G401 (cell line): ENCODE measurements at regions not wholly inside any gene's neighbourhood (a gene's known extent, or its start where the extent isn't known, plus 50 kb on each side); places are given as distances from the start of the nearest gene placed in this dataset.

Source experiments
- DNase-seq: peaks from one replicate; pipeline ENCODE4 v3.0.0-alpha.2; 2015; ENCODE audit warnings: low spot score
- in situ Hi-C: cut with HindIII; loops from 2 replicates; pipeline ENCODE4 v1.10.0; 2016; ENCODE audit warnings: low sequenced_read_pairs, mixed read lengths

DNA sequence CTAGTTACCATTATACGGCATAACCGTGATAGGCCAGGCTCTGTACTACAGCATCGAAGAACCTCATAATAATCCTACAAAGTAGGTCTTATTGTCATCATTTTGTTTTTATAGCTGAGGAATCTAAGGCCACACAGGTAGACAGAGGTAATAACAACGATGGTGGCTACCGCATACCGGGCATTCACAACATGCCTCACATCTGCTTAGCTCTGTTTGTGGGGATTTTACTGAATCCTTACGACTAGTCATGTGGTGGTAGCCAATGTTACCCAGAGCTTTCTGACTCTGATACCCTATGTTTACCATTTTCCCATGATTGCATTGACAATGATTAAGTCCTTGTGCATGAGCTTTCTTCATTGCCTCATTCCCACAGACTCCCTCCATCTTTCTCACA, 269.4 kb downstream of the TCF7L2 start:
- no peak for DNase-seq
- in situ Hi-C loops: no loop called here

DNA sequence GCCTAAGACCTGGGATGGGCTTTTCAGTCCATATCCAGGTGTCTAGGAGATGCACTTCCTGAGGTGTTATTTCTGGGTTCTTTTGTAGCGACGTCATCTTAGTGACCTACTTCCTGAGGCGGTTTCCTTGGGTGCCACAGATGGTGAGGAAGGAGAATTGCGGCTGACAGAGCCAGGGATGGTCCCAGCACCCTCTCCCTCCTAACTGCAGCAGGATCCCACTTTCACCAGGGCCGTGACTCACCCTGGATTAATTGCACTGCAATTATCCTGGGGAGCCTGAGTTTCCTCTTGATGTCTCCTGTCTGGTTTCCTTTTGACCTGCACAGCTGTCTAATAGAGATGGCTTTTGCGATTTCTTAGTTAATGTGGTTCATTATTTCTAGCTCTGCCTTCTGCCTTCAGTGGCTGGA, 271.7 kb downstream of the TCF7L2 start:
- no peak for DNase-seq
- in situ Hi-C loops: no loop called here

DNA sequence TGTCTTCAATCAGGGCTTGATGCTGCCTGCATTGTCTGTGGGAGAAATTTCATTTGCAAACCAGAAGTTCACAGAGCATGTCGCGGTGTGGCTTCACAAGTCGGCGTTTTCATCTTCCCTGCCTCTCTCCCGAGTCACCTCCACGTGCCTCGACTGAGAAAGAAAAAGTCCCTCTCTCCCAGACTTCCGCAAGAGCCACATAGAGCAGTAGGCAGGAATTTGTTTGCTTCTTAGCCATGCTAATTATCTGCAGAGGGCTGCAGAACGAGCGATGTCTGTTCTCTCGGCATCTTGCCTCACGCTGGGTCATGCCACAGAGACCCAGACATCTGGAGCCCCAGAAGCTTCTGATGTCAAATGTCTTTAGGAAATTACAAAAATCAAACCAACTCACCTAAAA, 272.2 kb downstream of the TCF7L2 start:
- no peak for DNase-seq

DNA sequence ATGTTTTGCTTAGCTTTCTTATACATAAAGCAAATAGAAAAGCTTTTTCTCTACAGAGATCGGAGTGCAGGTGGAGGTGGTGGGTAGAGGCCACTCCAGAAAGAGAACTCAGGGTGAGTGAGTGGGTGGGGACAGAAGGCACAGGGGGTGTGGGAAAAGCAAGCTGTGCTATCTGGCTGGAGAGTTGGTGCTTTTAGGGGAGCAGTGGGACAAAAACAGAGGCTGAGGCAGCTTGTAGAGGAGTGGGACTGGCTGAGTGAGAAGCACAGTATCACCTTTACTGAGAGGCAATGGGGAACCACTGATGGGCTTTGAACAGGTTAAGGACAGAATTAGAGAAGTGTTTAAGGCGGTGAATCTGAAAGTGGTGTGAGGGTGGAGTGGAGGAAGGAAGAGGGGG, 275.3 kb downstream of the TCF7L2 start:
- in situ Hi-C loops: no loop called here

More for the DNA sequence above, 272.2 kb downstream of the TCF7L2 start:
- in situ Hi-C loops: no loop called here

DNA sequence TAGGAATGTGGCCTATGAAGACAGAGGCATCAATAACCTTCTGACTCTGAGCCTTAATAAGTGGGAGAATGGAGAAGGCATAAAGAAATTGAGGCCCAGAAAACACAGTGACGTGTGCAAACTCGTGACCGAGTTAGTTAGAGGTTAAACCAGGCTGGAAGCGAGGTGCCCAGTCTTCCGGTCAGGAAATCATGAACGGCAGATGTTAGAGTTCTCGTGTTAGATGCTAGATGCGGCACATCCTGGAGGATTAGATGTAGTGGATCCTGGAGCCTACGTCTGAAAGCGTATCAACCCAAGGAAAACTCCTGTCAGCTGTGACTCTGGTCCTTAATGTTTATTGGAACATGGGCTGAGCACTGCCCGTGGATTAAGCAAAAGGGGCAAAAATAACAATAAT, 275.9 kb downstream of the TCF7L2 start:
- no peak for DNase-seq
- in situ Hi-C loops: no loop called here

More for the DNA sequence above, 275.3 kb downstream of the TCF7L2 start:
- no peak for DNase-seq

DNA sequence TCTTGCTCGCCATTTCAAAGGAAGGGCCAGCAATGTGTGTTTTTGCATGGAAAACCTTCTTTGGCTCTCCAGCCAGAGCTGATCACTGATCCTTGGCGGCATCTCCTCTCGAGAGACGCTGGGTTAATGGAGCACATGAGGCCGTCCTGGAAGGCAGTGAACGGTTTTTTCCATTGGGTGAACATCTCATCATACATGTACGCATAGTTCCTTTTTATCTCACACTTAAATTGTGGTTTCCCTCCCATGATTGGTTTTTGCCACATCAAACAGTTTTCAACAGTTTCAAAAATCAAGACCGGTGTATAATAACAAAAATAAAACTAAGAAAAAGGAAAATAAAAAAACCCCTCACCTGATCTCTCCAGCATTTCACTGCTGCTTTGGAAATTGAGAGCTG, 276.4 kb downstream of the TCF7L2 start:
- no peak for DNase-seq
- in situ Hi-C loops: no loop called here

DNA sequence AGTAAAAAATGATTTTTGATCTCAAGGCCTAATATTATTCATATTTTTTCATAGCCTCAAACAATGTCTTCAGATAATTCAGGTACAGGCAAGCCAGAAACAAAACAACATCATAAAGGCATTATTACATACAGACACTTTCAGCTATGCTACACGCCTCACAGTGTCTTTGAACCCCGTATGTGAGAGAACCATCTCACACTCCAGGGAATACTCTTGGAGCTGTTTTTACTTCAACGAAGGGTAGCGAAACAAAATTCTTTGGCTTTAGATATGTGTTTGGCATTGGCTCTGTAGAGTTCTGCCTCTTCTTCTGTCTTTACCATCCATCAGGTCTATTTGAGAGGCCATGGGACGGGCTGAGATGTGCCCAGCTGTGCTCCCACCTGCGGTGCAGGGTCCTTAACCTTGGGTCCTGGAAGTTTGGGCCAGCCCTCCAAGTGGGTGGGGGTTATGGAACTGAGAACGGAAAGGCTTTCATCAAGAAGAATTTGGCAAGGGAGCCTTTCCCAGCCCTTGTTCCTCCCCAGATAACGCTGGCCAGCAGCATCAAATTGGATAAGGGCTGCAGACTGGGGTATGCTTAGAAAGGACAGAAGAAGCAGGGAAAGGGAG, 276.9 kb downstream of the TCF7L2 start:
- no peak for DNase-seq

DNA sequence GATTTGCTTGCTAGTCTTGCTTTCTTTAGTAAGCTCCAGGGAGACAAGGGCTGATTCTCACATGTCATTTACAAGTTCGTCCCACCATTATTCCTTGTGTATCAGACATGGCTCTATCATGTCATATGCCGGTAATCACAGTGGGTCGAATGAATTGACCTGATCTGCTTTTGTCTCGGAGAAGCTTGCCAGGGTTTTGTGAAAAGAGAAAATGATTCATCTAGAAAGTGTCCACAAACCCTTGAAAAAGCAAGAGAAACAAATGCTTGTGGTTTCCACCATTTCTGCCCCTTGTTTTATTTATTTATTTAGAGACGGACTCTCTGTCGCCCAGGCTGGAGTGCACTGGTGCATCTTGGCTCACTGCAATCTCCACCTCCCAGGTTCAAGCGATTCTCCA, 278.5 kb downstream of the TCF7L2 start:
- in situ Hi-C loops: no loop called here
- DNase-seq: no peak

More for the DNA sequence above, 276.9 kb downstream of the TCF7L2 start:
- in situ Hi-C loops: no loop called here

DNA sequence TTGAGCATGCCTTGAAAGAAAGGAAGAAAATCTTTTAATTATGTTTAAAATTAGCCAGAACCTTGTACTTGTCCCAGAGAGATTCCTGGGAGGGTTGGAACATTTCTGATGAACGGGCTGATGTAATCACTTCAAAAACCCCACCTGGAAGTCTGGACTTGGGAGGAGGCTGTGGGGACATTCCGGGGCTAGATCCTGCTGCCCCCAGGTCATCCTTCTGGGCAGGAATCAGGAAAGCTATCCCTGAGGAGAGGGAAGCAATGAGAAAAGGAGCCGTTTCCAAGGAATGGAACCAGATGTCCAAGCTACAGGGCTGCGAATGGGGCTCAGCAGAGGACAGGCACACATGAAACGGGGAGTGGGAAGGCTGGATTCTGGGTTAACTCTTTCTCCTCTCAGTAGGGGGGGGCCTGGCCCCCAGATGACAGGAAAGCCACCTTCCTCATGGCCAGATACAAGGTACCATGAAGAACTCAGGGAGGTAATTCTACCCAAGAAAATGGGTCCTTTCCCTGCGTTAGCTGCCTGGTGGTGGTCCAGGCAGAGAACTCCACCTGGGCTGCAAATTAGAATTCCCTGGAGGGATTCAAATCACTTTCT, 280.1 kb downstream of the TCF7L2 start:
- no peak for DNase-seq
- in situ Hi-C loops: no loop called here

DNA sequence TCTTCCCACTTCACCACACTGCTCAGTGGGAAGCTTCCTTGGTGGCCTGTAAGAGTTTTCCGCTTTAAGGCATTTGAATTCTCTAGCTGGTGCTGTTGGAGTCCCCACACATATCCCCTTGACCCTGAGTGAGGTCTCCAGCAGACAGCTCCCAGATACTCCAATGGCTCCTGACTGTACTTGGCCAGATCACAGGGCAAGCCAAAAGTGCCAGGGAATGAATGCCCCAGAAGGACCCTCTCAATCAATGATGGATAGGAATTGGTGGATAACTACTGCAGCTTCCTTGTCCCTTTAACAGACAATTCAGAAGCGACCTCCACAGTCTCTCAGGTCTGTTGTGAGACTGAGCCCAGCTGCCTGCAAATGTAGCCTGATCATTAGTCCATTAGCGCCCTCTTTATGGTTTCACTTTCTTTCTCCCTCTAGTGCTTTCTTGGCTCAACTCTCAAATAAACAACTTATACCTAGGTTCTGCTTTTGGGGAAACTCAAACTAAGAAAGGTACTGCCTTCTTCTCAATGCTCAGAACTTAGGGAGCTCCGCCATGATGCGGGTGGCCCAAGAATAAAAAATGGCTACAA, 283.0 kb downstream of the TCF7L2 start:
- DNase-seq: no peak
- in situ Hi-C loops: no loop called here

DNA sequence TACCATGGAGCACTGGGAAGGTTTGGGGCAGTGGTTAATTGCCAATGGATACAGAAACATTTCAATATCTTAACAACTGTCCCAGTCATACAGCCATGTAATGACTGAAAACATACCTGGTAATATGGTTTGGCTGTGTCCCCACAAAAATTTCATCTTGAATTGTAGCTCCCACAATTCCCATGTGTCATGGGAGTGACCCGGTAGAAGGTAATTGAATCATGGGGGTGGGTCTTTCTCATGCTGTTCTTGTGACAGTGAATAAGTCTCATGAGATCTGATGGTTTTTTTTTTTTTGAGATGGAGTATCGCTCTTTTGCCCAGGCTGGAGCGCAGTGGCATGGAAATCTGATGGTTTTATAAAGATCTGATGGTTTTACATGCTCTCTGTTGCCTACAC, 284.4 kb downstream of the TCF7L2 start:
- in situ Hi-C loops: no loop called here
- no peak for DNase-seq

DNA sequence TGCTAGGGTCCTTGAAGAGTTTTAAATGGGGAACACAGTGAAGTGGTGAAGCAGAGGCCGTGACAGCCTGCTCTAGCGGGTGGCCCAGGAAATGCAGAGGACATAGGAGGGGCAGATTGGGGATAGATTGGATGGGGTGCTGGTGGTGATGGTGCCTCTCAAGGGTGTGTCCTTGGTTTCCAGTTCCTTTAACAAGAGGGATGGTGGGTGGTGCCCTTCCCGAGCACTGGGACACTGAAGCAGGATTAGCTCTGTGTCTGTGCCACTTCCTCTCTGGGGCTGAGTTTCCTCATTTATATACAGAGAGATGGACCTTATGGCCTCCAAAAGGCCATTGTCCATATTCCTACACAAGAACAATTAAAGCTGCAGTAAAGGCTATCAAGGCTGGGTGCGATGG, 285.5 kb downstream of the TCF7L2 start:
- in situ Hi-C loops: no loop called here
- DNase-seq: no peak

DNA sequence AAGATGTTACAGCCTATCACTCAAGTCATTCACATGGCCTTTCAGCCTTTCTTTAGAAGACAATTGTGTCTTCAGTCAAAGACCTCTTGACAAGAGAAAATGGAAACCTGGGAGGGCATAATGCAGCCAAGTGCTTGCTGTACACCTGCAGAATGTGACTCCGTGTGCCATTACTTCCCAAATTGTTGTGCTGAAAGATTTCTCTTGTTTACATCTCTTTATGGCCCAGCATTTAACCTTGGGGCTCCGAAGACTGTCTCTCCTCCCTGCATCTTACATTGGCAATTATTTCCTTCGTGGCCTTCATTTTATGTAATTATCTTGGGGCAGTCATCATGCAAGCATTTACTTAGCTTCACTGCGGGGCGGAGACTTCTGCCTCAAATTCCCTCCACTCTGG, 287.0 kb downstream of the TCF7L2 start:
- DNase-seq: no peak
- in situ Hi-C loops: no loop called here

DNA sequence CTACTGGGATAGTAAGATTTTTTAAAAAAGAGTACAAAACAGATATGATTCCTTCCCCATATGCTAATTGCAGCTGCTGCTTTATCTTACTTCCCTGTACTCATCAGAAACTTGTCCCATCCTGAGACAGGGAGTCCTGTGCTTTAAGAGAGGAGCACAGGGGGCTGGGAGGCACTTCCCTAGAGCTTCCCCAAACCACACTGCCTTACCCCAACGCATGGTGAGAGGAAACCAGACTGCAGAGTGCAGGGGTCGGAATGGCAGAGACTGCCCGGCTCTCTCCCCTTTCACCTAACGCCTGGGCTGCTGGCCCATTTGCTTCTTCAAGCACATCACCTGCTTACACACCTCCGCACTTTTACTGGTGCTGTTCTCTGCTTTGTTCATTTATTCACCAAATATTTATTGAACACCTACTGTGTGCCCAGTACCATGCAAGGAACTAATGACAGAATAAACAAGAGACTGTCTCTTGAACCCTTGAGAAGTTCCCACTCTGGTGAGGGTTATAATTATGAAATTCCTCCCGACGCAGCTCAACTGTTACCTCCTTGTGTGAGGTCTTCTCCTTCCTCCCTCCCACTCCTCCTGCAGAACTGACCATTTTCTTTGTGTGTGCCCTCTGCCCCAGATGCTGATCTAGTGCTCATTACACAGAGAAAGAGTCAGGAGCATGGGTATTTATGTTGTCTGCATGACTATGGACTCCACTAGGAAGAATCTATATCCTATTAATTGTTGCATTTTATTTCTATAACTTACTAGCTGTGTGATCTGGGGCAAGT, 289.7 kb downstream of the TCF7L2 start:
- DNase-seq: no peak
- in situ Hi-C loops: no loop called here

DNA sequence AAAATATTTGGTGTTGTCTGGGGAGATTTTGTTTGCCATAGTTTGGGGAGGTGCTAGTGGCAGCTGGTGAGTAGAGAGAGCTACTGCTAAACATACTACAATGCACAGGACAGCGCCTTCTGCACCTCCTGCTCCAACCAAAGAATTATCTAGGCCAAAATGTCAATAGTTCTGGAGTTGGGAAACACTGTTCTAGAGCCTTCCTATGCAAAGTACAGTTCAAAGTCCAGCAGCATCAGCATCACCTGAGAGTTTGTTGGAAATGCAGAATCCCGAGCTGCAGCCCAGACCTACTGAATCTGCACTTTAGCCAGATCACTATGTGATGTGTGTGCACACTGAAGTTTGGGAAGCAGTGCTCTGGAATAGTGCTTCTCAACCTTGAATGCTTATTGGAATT, 290.7 kb downstream of the TCF7L2 start:
- in situ Hi-C loops: no loop called here
- no peak for DNase-seq

DNA sequence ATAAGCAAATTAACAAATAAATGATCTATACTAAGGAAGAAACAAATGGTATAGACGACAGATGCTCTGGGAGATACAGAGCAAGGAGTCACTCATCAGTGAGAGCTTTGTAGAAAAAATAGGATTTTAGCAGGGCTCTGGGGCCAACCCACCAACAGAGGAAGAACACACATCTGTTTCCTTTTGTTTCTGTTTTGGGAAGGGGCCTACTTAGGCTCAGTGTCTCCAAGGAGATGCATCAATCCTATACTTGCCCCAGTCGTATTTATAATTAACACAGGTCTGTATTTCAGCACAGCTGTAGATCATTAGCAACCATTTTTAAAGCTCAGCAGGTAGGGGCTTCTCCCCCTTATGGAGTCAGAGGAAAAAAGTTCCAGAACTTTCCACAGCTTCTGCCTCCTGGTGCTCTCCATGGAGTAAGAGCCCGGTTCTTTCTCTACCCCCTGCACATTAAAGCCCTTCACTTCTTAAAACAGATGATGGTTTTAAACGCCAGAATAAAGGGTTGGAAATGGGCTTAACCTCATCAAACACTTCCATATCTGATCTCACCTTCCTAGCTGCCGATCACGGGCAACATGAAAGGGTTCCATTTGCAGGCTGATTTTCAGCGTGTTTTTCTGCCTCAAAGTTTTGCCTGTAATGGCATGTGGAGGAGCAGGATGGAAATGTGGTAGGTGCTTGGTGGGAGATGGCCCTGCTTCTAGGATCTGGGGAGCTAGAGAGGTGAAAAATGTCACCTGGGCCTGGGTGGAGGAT, 291.7 kb downstream of the TCF7L2 start:
- DNase-seq: no peak
- in situ Hi-C loops: no loop called here

DNA sequence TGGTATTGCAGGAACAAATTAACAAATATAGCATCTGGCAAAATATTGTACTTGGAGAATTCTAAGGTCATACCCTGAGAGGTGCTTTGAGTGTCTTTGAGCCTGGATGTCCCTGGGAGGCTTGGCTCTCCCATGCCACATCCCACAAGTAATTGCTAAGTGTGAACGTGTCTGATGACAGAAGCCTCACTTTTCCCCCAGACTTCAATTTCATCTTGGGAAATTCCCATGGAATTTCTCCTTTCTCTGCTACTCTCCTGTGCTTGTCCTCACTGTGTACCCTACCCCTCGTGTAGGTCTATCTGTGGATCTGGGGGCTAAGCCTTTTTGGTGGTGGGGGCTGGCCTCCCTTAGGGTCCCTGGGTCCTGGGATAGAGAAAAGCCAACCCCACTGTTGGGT, 293.3 kb downstream of the TCF7L2 start:
- no peak for DNase-seq
- in situ Hi-C loops: no loop called here

DNA sequence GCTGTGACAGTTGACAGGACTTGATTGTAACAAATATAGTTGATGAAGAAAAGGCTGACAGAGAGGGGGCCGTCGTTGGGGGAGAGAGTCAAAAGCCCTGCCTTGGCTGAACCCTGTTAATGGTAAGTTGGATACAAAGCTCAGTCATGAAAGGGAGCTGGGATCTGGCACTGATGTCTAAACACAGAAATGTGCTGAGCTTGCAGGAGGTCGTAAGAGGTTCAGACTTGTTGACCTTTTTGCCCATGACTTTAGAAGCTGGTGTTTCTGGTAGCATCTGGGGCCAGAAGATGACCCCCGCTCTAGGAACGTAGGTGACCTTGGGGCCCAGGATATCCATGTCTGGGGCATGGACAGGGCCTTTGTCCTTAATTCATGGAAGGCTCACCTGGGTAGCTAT, 294.7 kb downstream of the TCF7L2 start:
- in situ Hi-C loops: no loop called here

DNA sequence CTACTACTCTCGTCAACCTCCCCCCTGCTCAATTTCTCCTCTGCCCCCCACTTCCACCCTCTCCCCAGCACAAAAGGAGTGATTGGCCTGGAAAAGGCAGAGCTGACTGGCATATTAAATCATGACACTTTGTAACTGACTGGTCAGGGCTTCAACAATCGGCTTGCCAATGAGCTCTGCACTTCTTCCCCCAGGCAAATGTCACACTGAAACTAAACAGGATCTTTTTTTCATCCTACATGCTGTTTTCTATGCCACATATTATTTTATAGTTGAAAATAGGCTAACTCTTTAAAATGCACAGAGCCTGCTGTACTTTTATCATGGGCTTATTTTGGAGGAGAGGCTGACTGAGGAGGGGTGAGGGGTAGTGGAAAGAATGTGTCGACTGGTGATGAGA, 295.2 kb downstream of the TCF7L2 start:
- DNase-seq: no peak
- in situ Hi-C loops: no loop called here

More for the DNA sequence above, 294.7 kb downstream of the TCF7L2 start:
- no peak for DNase-seq

DNA sequence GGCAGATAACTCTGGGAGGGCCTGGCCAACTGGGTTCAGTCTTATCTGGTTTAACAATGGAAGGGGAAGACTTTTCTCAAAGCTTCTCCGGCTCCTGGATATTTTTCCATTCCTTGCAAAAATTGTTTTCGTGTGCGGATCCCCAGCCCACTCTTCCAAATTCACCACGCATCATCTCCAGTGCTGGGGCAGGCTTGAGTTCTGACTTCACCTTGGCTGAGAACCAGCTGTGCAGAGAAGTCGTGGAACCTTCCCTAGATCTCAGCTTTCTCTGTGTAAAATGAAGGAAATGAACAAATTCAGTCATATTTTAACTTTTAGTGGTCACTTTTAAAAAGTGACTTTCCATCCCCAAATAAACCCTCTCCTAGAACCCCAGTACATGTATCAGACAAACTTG, 297.0 kb downstream of the TCF7L2 start:
- in situ Hi-C loops: no loop called here
- DNase-seq: no peak
